HEK293 (cell line): ENCODE measurements at regions not wholly inside any gene's neighbourhood (a gene's known extent, or its start where the extent isn't known, plus 50 kb on each side); places are given as distances from the start of the nearest gene placed in this dataset.

Experiments used
- CTCF ChIA-PET: fragments of 350-600 bp; formaldehyde crosslinking; extraction: SDS; loops from one replicate; lab custom pipeline; 2021; ENCODE audit warnings: antibody characterized with exemption; lab: Yijun Ruan, JAX
- POLR2A ChIA-PET: fragments of 300-600 bp; formaldehyde crosslinking; extraction: SDS; loops from one replicate; lab custom pipeline; 2020; ENCODE audit warnings: antibody characterized with exemption, inconsistent platforms; lab: Yijun Ruan, JAX
- H3K27ac ChIP-seq: fragments of 200-500 bp; sonication (Bioruptor generic); 2 replicates; pipeline ENCODE4 v1.5.1; 2014; ENCODE audit warnings: low read depth, low read length, control low read depth, inconsistent platforms; ENCODE audit errors: extremely low read depth
- H3K36me3 ChIP-seq, 2 experiments: fragments of 200-500 bp in 1 of 2; sonication (Bioruptor generic) in 1 of 2; 1 replicate in 1 of 2; 2 replicates in 1 of 2; pipeline ENCODE4 v1.5.1; 2014 to 2017; ENCODE audit warnings: inconsistent platforms in 2 of 2, low read length in 2 of 2; ENCODE audit not compliant: control insufficient read depth in 2 of 2, insufficient read depth in 1 of 2
- H3K4me1 ChIP-seq: fragments of 200-500 bp; sonication (Bioruptor generic); 2 replicates; pipeline ENCODE4 v1.5.1; 2014; ENCODE audit warnings: mild to moderate bottlenecking, low read length, inconsistent platforms; ENCODE audit not compliant: control insufficient read depth, insufficient read depth
- H3K4me3 ChIP-seq: 2 replicates; pipeline ENCODE4 v1.5.1; 2011; ENCODE audit warnings: low read depth, mild to moderate bottlenecking, control low read depth, low read length, moderate library complexity
- H3K9me3 ChIP-seq: fragments of 200-500 bp; sonication (Bioruptor generic); 2 replicates; pipeline ENCODE4 v1.5.1; 2014; ENCODE audit warnings: low read depth, low read length, inconsistent platforms; ENCODE audit not compliant: control insufficient read depth, insufficient read depth
- ATF2 ChIP-seq: fragments of 450-650 bp; formaldehyde crosslinking; IDR thresholded peaks from 2 replicates; pipeline ENCODE4 v1.5.1; 2016; ENCODE audit warnings: missing biosample characterization, missing genetic modification characterization, low read depth
- SP2 ChIP-seq: fragments of 450-650 bp; formaldehyde crosslinking; IDR thresholded peaks from 2 replicates; pipeline ENCODE4 v1.5.1; 2016; ENCODE audit warnings: missing biosample characterization, missing genetic modification characterization
- SP3 ChIP-seq: fragments of 450-650 bp; formaldehyde crosslinking; IDR thresholded peaks from 2 replicates; pipeline ENCODE4 v1.5.1; 2016; ENCODE audit warnings: missing biosample characterization, missing genetic modification characterization
- ZNF19 ChIP-seq: fragments of 450-650 bp; formaldehyde crosslinking; IDR thresholded peaks from 2 replicates; pipeline ENCODE4; 2016; ENCODE audit warnings: missing biosample characterization, missing genetic modification characterization, low read depth
- ZNF202 ChIP-seq: fragments of 450-650 bp; formaldehyde crosslinking; IDR thresholded peaks from 2 replicates; pipeline ENCODE4 v1.5.1; 2016; ENCODE audit warnings: missing biosample characterization, missing genetic modification characterization, borderline replicate concordance
- ZNF341 ChIP-seq: fragments of 450-650 bp; formaldehyde crosslinking; IDR thresholded peaks from 2 replicates; pipeline ENCODE4; 2016; ENCODE audit warnings: low read depth, missing biosample characterization, missing genetic modification characterization
- ZNF366 ChIP-seq: fragments of 450-650 bp; formaldehyde crosslinking; conservative IDR thresholded peaks from 2 replicates; pipeline ENCODE4 v1.5.1; 2016; ENCODE audit warnings: missing biosample characterization, missing genetic modification characterization
- ZNF423 ChIP-seq: fragments of 450-650 bp; formaldehyde crosslinking; IDR thresholded peaks from 2 replicates; pipeline ENCODE4 v1.5.1; 2016; ENCODE audit warnings: missing biosample characterization, missing genetic modification characterization
- ZNF529 ChIP-seq: fragments of 450-650 bp; formaldehyde crosslinking; IDR thresholded peaks from 2 replicates; pipeline ENCODE4 v1.5.1; 2017; ENCODE audit warnings: missing genetic modification characterization, missing biosample characterization; ENCODE audit not compliant: insufficient replicate concordance
- ZNF664 ChIP-seq: fragments of 450-650 bp; formaldehyde crosslinking; IDR thresholded peaks from 2 replicates; pipeline ENCODE4 v1.5.1; 2016; ENCODE audit warnings: missing biosample characterization, missing genetic modification characterization
- TF ChIP-seq, protein P1 (sequence below): fragments of 450-650 bp; formaldehyde crosslinking; IDR thresholded peaks from 2 replicates; pipeline ENCODE4 v1.5.1; 2016; ENCODE audit warnings: missing biosample characterization, missing genetic modification characterization
- TF ChIP-seq, protein P2 (sequence below): fragments of 450-650 bp; formaldehyde crosslinking; IDR thresholded peaks from 2 replicates; pipeline ENCODE4 v1.5.1; 2016; ENCODE audit warnings: missing biosample characterization, missing genetic modification characterization, low read depth

- POLR2A ChIA-PET: no interaction called here
- no peaks in the 10 kb centered on the region for H3K36me3 ChIP-seq
- CTCF ChIA-PET: no interaction called here
- H3K27ac ChIP-seq: no peak overlapping the region
- peaks cover 4% of the 10 kb centered on the region; the same call in 1 of the 2 replicates for H3K4me1 ChIP-seq
- H3K9me3 ChIP-seq: no peaks in the 10 kb centered on the region
- H3K4me3 ChIP-seq: no peak overlapping the region
- TF ChIP-seq SP3 (tag by site-specific recombination): no peak
- TF ChIP-seq ZNF341: no peak
- TF ChIP-seq ZNF366 (tag by site-specific recombination): no peak
- no peak for TF ChIP-seq SP2 (tag by site-specific recombination)
- TF ChIP-seq, protein P1, sequence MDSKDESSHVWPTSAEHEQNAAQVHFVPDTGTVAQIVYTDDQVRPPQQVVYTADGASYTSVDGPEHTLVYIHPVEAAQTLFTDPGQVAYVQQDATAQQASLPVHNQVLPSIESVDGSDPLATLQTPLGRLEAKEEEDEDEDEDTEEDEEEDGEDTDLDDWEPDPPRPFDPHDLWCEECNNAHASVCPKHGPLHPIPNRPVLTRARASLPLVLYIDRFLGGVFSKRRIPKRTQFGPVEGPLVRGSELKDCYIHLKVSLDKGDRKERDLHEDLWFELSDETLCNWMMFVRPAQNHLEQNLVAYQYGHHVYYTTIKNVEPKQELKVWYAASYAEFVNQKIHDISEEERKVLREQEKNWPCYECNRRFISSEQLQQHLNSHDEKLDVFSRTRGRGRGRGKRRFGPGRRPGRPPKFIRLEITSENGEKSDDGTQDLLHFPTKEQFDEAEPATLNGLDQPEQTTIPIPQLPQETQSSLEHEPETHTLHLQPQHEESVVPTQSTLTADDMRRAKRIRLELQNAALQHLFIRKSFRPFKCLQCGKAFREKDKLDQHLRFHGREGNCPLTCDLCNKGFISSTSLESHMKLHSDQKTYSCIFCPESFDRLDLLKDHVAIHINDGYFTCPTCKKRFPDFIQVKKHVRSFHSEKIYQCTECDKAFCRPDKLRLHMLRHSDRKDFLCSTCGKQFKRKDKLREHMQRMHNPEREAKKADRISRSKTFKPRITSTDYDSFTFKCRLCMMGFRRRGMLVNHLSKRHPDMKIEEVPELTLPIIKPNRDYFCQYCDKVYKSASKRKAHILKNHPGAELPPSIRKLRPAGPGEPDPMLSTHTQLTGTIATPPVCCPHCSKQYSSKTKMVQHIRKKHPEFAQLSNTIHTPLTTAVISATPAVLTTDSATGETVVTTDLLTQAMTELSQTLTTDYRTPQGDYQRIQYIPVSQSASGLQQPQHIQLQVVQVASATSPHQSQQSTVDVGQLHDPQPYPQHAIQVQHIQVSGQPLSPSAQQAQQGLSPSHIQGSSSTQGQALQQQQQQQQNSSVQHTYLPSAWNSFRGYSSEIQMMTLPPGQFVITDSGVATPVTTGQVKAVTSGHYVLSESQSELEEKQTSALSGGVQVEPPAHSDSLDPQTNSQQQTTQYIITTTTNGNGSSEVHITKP (tag by site-specific recombination): no peak
- TF ChIP-seq ZNF19 (tag by site-specific recombination): no peak
- TF ChIP-seq, protein P2, sequence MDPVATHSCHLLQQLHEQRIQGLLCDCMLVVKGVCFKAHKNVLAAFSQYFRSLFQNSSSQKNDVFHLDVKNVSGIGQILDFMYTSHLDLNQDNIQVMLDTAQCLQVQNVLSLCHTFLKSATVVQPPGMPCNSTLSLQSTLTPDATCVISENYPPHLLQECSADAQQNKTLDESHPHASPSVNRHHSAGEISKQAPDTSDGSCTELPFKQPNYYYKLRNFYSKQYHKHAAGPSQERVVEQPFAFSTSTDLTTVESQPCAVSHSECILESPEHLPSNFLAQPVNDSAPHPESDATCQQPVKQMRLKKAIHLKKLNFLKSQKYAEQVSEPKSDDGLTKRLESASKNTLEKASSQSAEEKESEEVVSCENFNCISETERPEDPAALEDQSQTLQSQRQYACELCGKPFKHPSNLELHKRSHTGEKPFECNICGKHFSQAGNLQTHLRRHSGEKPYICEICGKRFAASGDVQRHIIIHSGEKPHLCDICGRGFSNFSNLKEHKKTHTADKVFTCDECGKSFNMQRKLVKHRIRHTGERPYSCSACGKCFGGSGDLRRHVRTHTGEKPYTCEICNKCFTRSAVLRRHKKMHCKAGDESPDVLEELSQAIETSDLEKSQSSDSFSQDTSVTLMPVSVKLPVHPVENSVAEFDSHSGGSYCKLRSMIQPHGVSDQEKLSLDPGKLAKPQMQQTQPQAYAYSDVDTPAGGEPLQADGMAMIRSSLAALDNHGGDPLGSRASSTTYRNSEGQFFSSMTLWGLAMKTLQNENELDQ (tag by site-specific recombination): no peak
These were observed 297.5 kb downstream of the CLIC5 start for GRCh38 chr6:45718131-45718530.

- TF ChIP-seq ZNF664 (tag by site-specific recombination) (0 out of 2 replicates have a peak, but pooled peaks have one; percentile 53), ZNF202 (tag by site-specific recombination) (no peak)
- TF ChIP-seq, all 188 proteins: peak for 1
- H3K4me3 ChIP-seq: no peak overlapping the region
These were observed 297.9 kb downstream of the CLIC5 start for GRCh38 chr6:45717715-45718114.

GRCh38 chr6:45717027-45717426 lies 298.6 kb downstream of the CLIC5 start:
- TF ChIP-seq ATF2 (tag by site-specific recombination) (peak; percentile 21; the same call in 1 of the 2 replicates), ZNF529 (no peak), ZNF423 (tag by site-specific recombination) (no peak)
- peaks cover 4% of the 10 kb centered on the region; the same call in 1 of the 2 replicates for H3K4me1 ChIP-seq
- no peaks in the 10 kb centered on the region for H3K36me3 ChIP-seq
- H3K4me3 ChIP-seq: no peak overlapping the region
- ChIA-PET POLR2A (no interaction called here), CTCF (interaction anchor here (0.5 to 4.5 kb wide), 4 partner anchors 38 to 1285 kb away, joined by 3 to 50 read pairs (median 4); no protein-coding TSS in a partner anchor)
- no peak overlapping the region for H3K27ac ChIP-seq
- no peaks in the 10 kb centered on the region for H3K9me3 ChIP-seq

More at GRCh38 chr6:45717715-45718114, 297.9 kb downstream of the CLIC5 start:
- Histone ChIP-seq H3K36me3 (no peaks in the 10 kb centered on the region), H3K27ac (no peak overlapping the region), H3K9me3 (no peaks in the 10 kb centered on the region), H3K4me1 (peaks cover 4% of the 10 kb centered on the region; the same call in 1 of the 2 replicates)
- ChIA-PET CTCF (interaction anchor here (4.5 kb wide), 1 partner anchor 204 kb away, joined by 50 read pairs; no protein-coding TSS in a partner anchor), POLR2A (no interaction called here)
